ENCODE measurements at regions not wholly inside any gene's neighbourhood (a gene's known extent, or its start where the extent isn't known, plus 50 kb on each side); places are given as distances from the start of the nearest gene placed in this dataset.

- TF ChIP-seq TAF1 (IDR thresholded peaks at IDR 0.05; ENCODE audit: low read depth) (no peak), CEBPB (IDR thresholded peaks at IDR 0.05) (no peak), TEAD4 (IDR thresholded peaks at IDR 0.05) (no peak), NFIC (IDR thresholded peaks at IDR 0.05) (no peak), USF1 (IDR thresholded peaks at IDR 0.05) (no peak), FOXM1 (IDR thresholded peaks at IDR 0.05; ENCODE audit: borderline replicate concordance, low read depth) (no peak), EGR1 (IDR thresholded peaks at IDR 0.05) (no peak), EP300 (IDR thresholded peaks at IDR 0.05; ENCODE audit: borderline replicate concordance) (no peak), CREB1 (IDR thresholded peaks at IDR 0.05; ENCODE audit: low read depth) (no peak), RAD21 (IDR thresholded peaks at IDR 0.05; ENCODE audit: low read depth) (no peak), ZBTB7A (IDR thresholded peaks at IDR 0.05; ENCODE audit: low read depth) (no peak)
Observed at GRCh38 chr3:144502402-144502801, 530.8 kb downstream of the DIPK2A start.

DNA sequence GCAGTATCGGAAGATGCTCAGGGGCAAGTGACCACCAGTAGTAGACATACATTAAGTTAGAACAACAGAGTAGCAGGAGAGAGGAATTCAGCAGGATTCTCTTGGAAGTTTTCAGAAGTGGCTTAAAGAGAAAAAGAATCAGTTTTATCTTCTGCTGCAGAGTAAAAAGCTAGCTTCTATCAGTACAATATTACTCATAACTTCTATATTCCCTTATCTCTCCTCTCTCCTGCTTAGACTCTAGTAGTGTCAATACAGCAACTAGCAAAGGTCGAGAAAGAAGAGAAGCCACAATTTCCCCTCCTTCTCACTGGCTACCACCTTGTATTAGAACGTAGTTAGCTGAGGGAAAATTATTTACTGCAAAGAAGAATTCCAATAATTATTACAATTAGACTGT, 539.7 kb downstream of the DIPK2A start:
- no peak for TF ChIP-seq CREB1 (IDR thresholded peaks at IDR 0.05; ENCODE audit: low read depth)
- no peak for TF ChIP-seq YY1 (IDR thresholded peaks at IDR 0.05; ENCODE audit: low read depth)
- TF ChIP-seq FOXM1 (IDR thresholded peaks at IDR 0.05; ENCODE audit: borderline replicate concordance, low read depth): no peak
- no peak for TF ChIP-seq NFIC (IDR thresholded peaks at IDR 0.05)
- no peak for TF ChIP-seq EGR1 (IDR thresholded peaks at IDR 0.05)
- TF ChIP-seq RAD21 (IDR thresholded peaks at IDR 0.05; ENCODE audit: low read depth): no peak
- no peak for TF ChIP-seq USF1 (IDR thresholded peaks at IDR 0.05)
- TF ChIP-seq, protein P1, sequence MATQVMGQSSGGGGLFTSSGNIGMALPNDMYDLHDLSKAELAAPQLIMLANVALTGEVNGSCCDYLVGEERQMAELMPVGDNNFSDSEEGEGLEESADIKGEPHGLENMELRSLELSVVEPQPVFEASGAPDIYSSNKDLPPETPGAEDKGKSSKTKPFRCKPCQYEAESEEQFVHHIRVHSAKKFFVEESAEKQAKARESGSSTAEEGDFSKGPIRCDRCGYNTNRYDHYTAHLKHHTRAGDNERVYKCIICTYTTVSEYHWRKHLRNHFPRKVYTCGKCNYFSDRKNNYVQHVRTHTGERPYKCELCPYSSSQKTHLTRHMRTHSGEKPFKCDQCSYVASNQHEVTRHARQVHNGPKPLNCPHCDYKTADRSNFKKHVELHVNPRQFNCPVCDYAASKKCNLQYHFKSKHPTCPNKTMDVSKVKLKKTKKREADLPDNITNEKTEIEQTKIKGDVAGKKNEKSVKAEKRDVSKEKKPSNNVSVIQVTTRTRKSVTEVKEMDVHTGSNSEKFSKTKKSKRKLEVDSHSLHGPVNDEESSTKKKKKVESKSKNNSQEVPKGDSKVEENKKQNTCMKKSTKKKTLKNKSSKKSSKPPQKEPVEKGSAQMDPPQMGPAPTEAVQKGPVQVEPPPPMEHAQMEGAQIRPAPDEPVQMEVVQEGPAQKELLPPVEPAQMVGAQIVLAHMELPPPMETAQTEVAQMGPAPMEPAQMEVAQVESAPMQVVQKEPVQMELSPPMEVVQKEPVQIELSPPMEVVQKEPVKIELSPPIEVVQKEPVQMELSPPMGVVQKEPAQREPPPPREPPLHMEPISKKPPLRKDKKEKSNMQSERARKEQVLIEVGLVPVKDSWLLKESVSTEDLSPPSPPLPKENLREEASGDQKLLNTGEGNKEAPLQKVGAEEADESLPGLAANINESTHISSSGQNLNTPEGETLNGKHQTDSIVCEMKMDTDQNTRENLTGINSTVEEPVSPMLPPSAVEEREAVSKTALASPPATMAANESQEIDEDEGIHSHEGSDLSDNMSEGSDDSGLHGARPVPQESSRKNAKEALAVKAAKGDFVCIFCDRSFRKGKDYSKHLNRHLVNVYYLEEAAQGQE (IDR thresholded peaks at IDR 0.05; ENCODE audit: low read depth): no peak
- TF ChIP-seq ZBTB7A (IDR thresholded peaks at IDR 0.05; ENCODE audit: low read depth): no peak
- no peak for TF ChIP-seq TAF1 (IDR thresholded peaks at IDR 0.05; ENCODE audit: low read depth)
- no peak for TF ChIP-seq TEAD4 (IDR thresholded peaks at IDR 0.05)
- no peak for TF ChIP-seq TCF12 (IDR thresholded peaks at IDR 0.05; ENCODE audit: low read depth)
- TF ChIP-seq MAX (IDR thresholded peaks at IDR 0.05): no peak

GRCh38 chr3:144516026-144516425, 544.4 kb downstream of the DIPK2A start:
- TF ChIP-seq CEBPB (IDR thresholded peaks at IDR 0.05): no peak
- no peak for TF ChIP-seq TEAD4 (IDR thresholded peaks at IDR 0.05)
- TF ChIP-seq ZBTB7A (IDR thresholded peaks at IDR 0.05; ENCODE audit: low read depth): no peak
- TF ChIP-seq CREB1 (IDR thresholded peaks at IDR 0.05; ENCODE audit: low read depth): no peak
- TF ChIP-seq USF1 (IDR thresholded peaks at IDR 0.05): no peak
- TF ChIP-seq MAX (IDR thresholded peaks at IDR 0.05): no peak
- no peak for TF ChIP-seq NFIC (IDR thresholded peaks at IDR 0.05)
- TF ChIP-seq, protein P1 (IDR thresholded peaks at IDR 0.05; ENCODE audit: low read depth): no peak
- TF ChIP-seq FOXM1 (IDR thresholded peaks at IDR 0.05; ENCODE audit: borderline replicate concordance, low read depth): no peak
- no peak for TF ChIP-seq YY1 (IDR thresholded peaks at IDR 0.05; ENCODE audit: low read depth)
- no peak for TF ChIP-seq EP300 (IDR thresholded peaks at IDR 0.05; ENCODE audit: borderline replicate concordance)
- TF ChIP-seq TCF12 (IDR thresholded peaks at IDR 0.05; ENCODE audit: low read depth): no peak
- no peak for TF ChIP-seq TAF1 (IDR thresholded peaks at IDR 0.05; ENCODE audit: low read depth)
- no peak for TF ChIP-seq EGR1 (IDR thresholded peaks at IDR 0.05)
- no peak for TF ChIP-seq RAD21 (IDR thresholded peaks at IDR 0.05; ENCODE audit: low read depth)

DNA sequence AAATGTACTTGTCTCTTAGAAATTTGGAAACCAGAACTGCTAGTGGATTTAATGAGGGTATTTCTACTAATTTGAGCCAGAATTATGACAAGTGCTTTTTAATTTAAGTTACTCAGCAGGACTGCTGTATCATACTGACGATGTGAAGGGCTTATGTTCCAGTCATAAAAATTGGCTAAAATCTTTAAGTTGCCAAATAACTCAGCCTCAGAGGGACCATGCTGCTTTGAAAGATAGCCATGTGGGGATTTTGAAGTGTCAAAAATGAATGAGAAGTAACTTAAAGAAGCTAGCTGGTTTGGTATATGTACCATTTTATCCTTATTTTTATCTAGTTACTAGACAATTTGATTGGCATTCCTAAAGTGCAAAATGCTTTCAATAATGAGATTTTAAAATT, 545.0 kb downstream of the DIPK2A start:
- TF ChIP-seq USF1 (IDR thresholded peaks at IDR 0.05): no peak
- TF ChIP-seq CEBPB (IDR thresholded peaks at IDR 0.05): no peak
- TF ChIP-seq YY1 (IDR thresholded peaks at IDR 0.05; ENCODE audit: low read depth): no peak
- TF ChIP-seq MAX (IDR thresholded peaks at IDR 0.05): no peak
- TF ChIP-seq TCF12 (IDR thresholded peaks at IDR 0.05; ENCODE audit: low read depth): no peak
- TF ChIP-seq, protein P1 (IDR thresholded peaks at IDR 0.05; ENCODE audit: low read depth): no peak
- TF ChIP-seq EGR1 (IDR thresholded peaks at IDR 0.05): no peak
- no peak for TF ChIP-seq FOXM1 (IDR thresholded peaks at IDR 0.05; ENCODE audit: borderline replicate concordance, low read depth)
- no peak for TF ChIP-seq CREB1 (IDR thresholded peaks at IDR 0.05; ENCODE audit: low read depth)
- TF ChIP-seq ZBTB7A (IDR thresholded peaks at IDR 0.05; ENCODE audit: low read depth): no peak
- no peak for TF ChIP-seq EP300 (IDR thresholded peaks at IDR 0.05; ENCODE audit: borderline replicate concordance)
- no peak for TF ChIP-seq TEAD4 (IDR thresholded peaks at IDR 0.05)
- no peak for TF ChIP-seq NFIC (IDR thresholded peaks at IDR 0.05)
- TF ChIP-seq RAD21 (IDR thresholded peaks at IDR 0.05; ENCODE audit: low read depth): no peak
- TF ChIP-seq TAF1 (IDR thresholded peaks at IDR 0.05; ENCODE audit: low read depth): no peak
